SK-N-SH (cell line): ENCODE measurements at regions not wholly inside any gene's neighbourhood (a gene's known extent, or its start where the extent isn't known, plus 50 kb on each side); places are given as distances from the start of the nearest gene placed in this dataset.

Source experiments
- CTCF ChIA-PET: fragments of 300-600, 350-600 bp; formaldehyde crosslinking; extraction: SDS; loops from one replicate; lab custom pipeline; 2021; lab: Yijun Ruan, JAX
- POLR2A ChIA-PET: fragments of 350-600 bp; sonication (Branson Sonifier 250); formaldehyde crosslinking; extraction: SDS; loops from one replicate; lab custom pipeline; 2020; ENCODE audit warnings: antibody characterized with exemption, inconsistent platforms; lab: Yijun Ruan, JAX
- DNase-seq: peaks from one replicate; pipeline ENCODE4 v3.0.0; 2012
- H2AFZ ChIP-seq: fragments of 200-600 bp; sonication (generic); 2 replicates; pipeline ENCODE4 v1.8.1; 2016; ENCODE audit warnings: antibody characterized with exemption, mild to moderate bottlenecking, low read depth
- H3F3A ChIP-seq: fragments of 200-600 bp; sonication (generic); replicated peaks from 2 replicates; pipeline ENCODE3; 2016; ENCODE audit warnings: antibody characterized with exemption, mild to moderate bottlenecking; ENCODE audit not compliant: insufficient read depth
- H3K27ac ChIP-seq, 2 experiments: fragments of 200-500 bp in 1 of 2; fragments of 200-600 bp in 1 of 2; sonication (Bioruptor generic) in 1 of 2; sonication (generic), shearing (Covaris generic) in 1 of 2; 2 replicates each; pipeline versions ENCODE4 v1.5.1 to v1.6.1; 2014 to 2016; ENCODE audit warnings: low read depth in 2 of 2, inconsistent platforms in 1 of 2, low read length in 1 of 2, mild to moderate bottlenecking in 1 of 2, mixed read lengths in 1 of 2
- H3K27me3 ChIP-seq: fragments of 200-600 bp; sonication (generic), shearing (Covaris generic); 2 replicates; pipeline ENCODE4 v1.6.1; 2016; ENCODE audit warnings: mixed run types; ENCODE audit not compliant: insufficient read depth
- H3K36me3 ChIP-seq, 2 experiments: fragments of 200-500 bp in 1 of 2; fragments of 200-600 bp in 1 of 2; sonication (Bioruptor generic) in 1 of 2; sonication (generic) in 1 of 2; replicated peaks in 1 of 2; 2 replicates each; pipeline versions ENCODE3 to v1.5.1; 2014 to 2016; ENCODE audit warnings: low read length in 1 of 2, mild to moderate bottlenecking in 1 of 2; ENCODE audit not compliant: insufficient read depth in 2 of 2, control insufficient read depth in 1 of 2
- H3K4me1 ChIP-seq, 2 experiments: fragments of 200-500 bp in 1 of 2; fragments of 200-600 bp in 1 of 2; sonication (Bioruptor generic) in 1 of 2; sonication (generic), shearing (Covaris generic) in 1 of 2; 2 replicates each; pipeline versions ENCODE4 v1.5.1 to v1.6.1; 2014 to 2016; ENCODE audit warnings: low read depth in 1 of 2, low read length in 1 of 2, mixed run types in 1 of 2; ENCODE audit not compliant: insufficient read depth in 2 of 2, control insufficient read depth in 1 of 2
- H3K4me2 ChIP-seq: fragments of 200-600 bp; sonication (generic), shearing (Covaris generic); 2 replicates; pipeline ENCODE4 v1.6.1; 2017; ENCODE audit warnings: mixed run types
- H3K4me3 ChIP-seq, 2 experiments: fragments of 200-500 bp in 1 of 2; fragments of 200-600 bp in 1 of 2; sonication (Bioruptor generic) in 1 of 2; sonication (generic), shearing (Covaris generic) in 1 of 2; 2 replicates each; pipeline versions ENCODE4 v1.5.1 to v1.8.1; 2014 to 2016; ENCODE audit warnings: low read depth in 2 of 2, inconsistent platforms in 1 of 2, low read length in 1 of 2, mild to moderate bottlenecking in 1 of 2, mixed read lengths in 1 of 2, moderate library complexity in 1 of 2
- H3K79me2 ChIP-seq: fragments of 200-600 bp; sonication (generic); 2 replicates; pipeline ENCODE4 v1.8.1; 2017; ENCODE audit warnings: mild to moderate bottlenecking; ENCODE audit not compliant: insufficient read depth
- H3K9ac ChIP-seq: fragments of 200-600 bp; sonication (generic); 2 replicates; pipeline ENCODE4 v1.6.1; 2017; ENCODE audit warnings: mixed run types
- H3K9me2 ChIP-seq: fragments of 200-600 bp; sonication (generic); 2 replicates; pipeline ENCODE4 v1.6.1; 2017; ENCODE audit warnings: mixed run types
- H3K9me3 ChIP-seq: fragments of 200-600 bp; sonication (generic); 2 replicates; pipeline ENCODE4 v1.6.1; 2017; ENCODE audit warnings: mixed run types, mild to moderate bottlenecking, moderate library complexity
- H4K20me1 ChIP-seq: fragments of 200-600 bp; sonication (generic); 2 replicates; pipeline ENCODE4 v1.6.1; 2017; ENCODE audit warnings: mild to moderate bottlenecking, mixed run types; ENCODE audit not compliant: insufficient read depth
- EP300 ChIP-seq, 2 experiments: IDR thresholded peaks; 2 replicates each; pipeline versions ENCODE4 v1.4.0 to v1.6.1; 2012; ENCODE audit warnings: borderline replicate concordance in 1 of 2, low read depth in 1 of 2, low read length in 1 of 2
- GABPA ChIP-seq: IDR thresholded peaks from 2 replicates; pipeline ENCODE4 v1.4.0; 2012; ENCODE audit warnings: low read depth, mild to moderate bottlenecking
- GATA2 ChIP-seq: sonication (generic); formaldehyde crosslinking; IDR thresholded peaks from 2 replicates; pipeline ENCODE4 v1.5.0; 2020; ENCODE audit warnings: mild to moderate bottlenecking, missing genetic modification reagents
- TCF12 ChIP-seq: IDR thresholded peaks from 2 replicates; pipeline ENCODE4 v1.4.0; 2012
- WGBS: methylation state at CpG from one replicate; pipeline ENCODE4 v1.1.6; 2017; ENCODE audit warnings: low lambda C conversion rate; 5-methylcytosine and 5-hydroxymethylcytosine counted together
- TF ChIP-seq, protein P1 (sequence below): IDR thresholded peaks from 2 replicates; pipeline ENCODE4 v1.6.1; 2012; ENCODE audit warnings: mild to moderate bottlenecking, low read depth, low read length, moderate library complexity
- TF ChIP-seq, protein P2 (sequence below): IDR thresholded peaks from 2 replicates; pipeline ENCODE4 v1.4.0; 2012; ENCODE audit warnings: low read depth, borderline replicate concordance
- TF ChIP-seq, protein P3 (sequence below): IDR thresholded peaks from 2 replicates; pipeline ENCODE4 v1.4.0; 2012; ENCODE audit warnings: low read depth, borderline replicate concordance

- no peak for DNase-seq
- 64% methylated on average over 7 of the region's 9 CpGs for WGBS
Measured at GRCh38 chr19:31112158-31112557, 237.1 kb downstream of the TSHZ3 start.

DNA sequence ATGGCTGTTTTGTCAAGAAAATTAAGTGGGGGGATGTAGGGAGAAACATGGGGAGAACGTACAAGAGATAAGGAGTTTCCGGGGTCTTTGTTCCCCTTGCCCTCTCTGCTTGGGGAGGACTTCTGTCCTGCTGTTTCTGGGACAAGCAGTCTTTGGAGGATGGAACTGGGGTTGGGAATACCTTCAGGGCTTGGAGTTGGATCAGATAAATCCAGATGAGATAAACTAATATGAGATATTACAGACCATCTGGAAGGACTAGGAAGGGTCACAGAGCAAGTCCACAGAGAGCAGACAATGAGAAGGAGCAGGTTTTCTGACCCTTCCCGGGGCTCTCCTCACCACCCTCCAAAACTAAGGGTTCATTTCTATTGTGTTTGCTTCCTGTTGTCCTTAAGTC, 237.5 kb downstream of the TSHZ3 start:
- Histone ChIP-seq H2AFZ (no peak overlapping the region), H4K20me1 (no peaks in the 10 kb centered on the region), H3K27ac (no peak overlapping the region), H3K9me3 (no peaks in the 10 kb centered on the region), H3K9ac (no peak overlapping the region), H3K36me3 (no peaks in the 10 kb centered on the region), H3K27me3 (no peaks in the 10 kb centered on the region), H3F3A (no peaks in the 10 kb centered on the region), H3K4me2 (no peak overlapping the region), H3K4me3 (no peak overlapping the region), H3K9me2 (no peaks in the 10 kb centered on the region), H3K4me1 (peaks cover 9 to 30% of the 10 kb centered on the region in 2 experiments; a peak in 3 of 4 replicates), H3K79me2 (no peaks in the 10 kb centered on the region)
- no peak for DNase-seq
- TF ChIP-seq, protein P1, sequence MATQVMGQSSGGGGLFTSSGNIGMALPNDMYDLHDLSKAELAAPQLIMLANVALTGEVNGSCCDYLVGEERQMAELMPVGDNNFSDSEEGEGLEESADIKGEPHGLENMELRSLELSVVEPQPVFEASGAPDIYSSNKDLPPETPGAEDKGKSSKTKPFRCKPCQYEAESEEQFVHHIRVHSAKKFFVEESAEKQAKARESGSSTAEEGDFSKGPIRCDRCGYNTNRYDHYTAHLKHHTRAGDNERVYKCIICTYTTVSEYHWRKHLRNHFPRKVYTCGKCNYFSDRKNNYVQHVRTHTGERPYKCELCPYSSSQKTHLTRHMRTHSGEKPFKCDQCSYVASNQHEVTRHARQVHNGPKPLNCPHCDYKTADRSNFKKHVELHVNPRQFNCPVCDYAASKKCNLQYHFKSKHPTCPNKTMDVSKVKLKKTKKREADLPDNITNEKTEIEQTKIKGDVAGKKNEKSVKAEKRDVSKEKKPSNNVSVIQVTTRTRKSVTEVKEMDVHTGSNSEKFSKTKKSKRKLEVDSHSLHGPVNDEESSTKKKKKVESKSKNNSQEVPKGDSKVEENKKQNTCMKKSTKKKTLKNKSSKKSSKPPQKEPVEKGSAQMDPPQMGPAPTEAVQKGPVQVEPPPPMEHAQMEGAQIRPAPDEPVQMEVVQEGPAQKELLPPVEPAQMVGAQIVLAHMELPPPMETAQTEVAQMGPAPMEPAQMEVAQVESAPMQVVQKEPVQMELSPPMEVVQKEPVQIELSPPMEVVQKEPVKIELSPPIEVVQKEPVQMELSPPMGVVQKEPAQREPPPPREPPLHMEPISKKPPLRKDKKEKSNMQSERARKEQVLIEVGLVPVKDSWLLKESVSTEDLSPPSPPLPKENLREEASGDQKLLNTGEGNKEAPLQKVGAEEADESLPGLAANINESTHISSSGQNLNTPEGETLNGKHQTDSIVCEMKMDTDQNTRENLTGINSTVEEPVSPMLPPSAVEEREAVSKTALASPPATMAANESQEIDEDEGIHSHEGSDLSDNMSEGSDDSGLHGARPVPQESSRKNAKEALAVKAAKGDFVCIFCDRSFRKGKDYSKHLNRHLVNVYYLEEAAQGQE: no peak
- TF ChIP-seq EP300 (IDR thresholded peaks at IDR 0.05; ENCODE audit: borderline replicate concordance in 1 of 2, low read depth in 1 of 2, low read length in 1 of 2) (peak in 1 of 2 experiments; percentile 68; a peak in 1 of 4 replicates), GATA2 (CRISPR knock-in tag) (peak; percentile 77)
- ChIA-PET POLR2A (no interaction called here), CTCF (interaction anchor here (0.8 kb wide), 1 partner anchor 425 kb away, joined by 3 read pairs; no protein-coding TSS in a partner anchor)
- WGBS: 45% methylated on average over 3 of the region's 3 CpGs

More at GRCh38 chr19:31112158-31112557, 237.1 kb downstream of the TSHZ3 start:
- no peaks in the 10 kb centered on the region for H3K79me2 ChIP-seq
- H3K36me3 ChIP-seq: no peaks in the 10 kb centered on the region
- H3K4me2 ChIP-seq: no peak overlapping the region
- no peaks in the 10 kb centered on the region for H3K9me2 ChIP-seq
- H3K9ac ChIP-seq: no peak overlapping the region
- no peaks in the 10 kb centered on the region for H3K9me3 ChIP-seq
- peaks cover 9 to 30% of the 10 kb centered on the region in 2 experiments; a peak in 3 of 4 replicates for H3K4me1 ChIP-seq
- TF ChIP-seq TCF12 (no peak), GABPA (no peak)
- TF ChIP-seq, protein P2, sequence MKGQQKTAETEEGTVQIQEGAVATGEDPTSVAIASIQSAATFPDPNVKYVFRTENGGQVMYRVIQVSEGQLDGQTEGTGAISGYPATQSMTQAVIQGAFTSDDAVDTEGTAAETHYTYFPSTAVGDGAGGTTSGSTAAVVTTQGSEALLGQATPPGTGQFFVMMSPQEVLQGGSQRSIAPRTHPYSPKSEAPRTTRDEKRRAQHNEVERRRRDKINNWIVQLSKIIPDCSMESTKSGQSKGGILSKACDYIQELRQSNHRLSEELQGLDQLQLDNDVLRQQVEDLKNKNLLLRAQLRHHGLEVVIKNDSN: no peak
- TF ChIP-seq, protein P3, sequence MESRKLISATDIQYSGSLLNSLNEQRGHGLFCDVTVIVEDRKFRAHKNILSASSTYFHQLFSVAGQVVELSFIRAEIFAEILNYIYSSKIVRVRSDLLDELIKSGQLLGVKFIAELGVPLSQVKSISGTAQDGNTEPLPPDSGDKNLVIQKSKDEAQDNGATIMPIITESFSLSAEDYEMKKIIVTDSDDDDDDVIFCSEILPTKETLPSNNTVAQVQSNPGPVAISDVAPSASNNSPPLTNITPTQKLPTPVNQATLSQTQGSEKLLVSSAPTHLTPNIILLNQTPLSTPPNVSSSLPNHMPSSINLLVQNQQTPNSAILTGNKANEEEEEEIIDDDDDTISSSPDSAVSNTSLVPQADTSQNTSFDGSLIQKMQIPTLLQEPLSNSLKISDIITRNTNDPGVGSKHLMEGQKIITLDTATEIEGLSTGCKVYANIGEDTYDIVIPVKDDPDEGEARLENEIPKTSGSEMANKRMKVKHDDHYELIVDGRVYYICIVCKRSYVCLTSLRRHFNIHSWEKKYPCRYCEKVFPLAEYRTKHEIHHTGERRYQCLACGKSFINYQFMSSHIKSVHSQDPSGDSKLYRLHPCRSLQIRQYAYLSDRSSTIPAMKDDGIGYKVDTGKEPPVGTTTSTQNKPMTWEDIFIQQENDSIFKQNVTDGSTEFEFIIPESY: no peak
- TF ChIP-seq, protein P1: no peak
- H2AFZ ChIP-seq: no peak overlapping the region
- CTCF ChIA-PET: interaction anchor here (0.7 kb wide), 1 partner anchor 442 kb away, joined by 3 read pairs; no protein-coding TSS in a partner anchor
- H3K27me3 ChIP-seq: no peaks in the 10 kb centered on the region
- POLR2A ChIA-PET: no interaction called here
- H3K4me3 ChIP-seq: no peak overlapping the region
- H4K20me1 ChIP-seq: no peaks in the 10 kb centered on the region
- H3F3A ChIP-seq: no peaks in the 10 kb centered on the region
- no peak overlapping the region for H3K27ac ChIP-seq
